ENCODE measurements at regions not wholly inside any gene's neighbourhood (a gene's known extent, or its start where the extent isn't known, plus 50 kb on each side); places are given as distances from the start of the nearest gene placed in this dataset.
"Not testable (repeated sequence)": the region's sequence is repeated elsewhere in the genome, so short reads cannot be mapped to it uniquely, and the experiment has no call there.

DNA sequence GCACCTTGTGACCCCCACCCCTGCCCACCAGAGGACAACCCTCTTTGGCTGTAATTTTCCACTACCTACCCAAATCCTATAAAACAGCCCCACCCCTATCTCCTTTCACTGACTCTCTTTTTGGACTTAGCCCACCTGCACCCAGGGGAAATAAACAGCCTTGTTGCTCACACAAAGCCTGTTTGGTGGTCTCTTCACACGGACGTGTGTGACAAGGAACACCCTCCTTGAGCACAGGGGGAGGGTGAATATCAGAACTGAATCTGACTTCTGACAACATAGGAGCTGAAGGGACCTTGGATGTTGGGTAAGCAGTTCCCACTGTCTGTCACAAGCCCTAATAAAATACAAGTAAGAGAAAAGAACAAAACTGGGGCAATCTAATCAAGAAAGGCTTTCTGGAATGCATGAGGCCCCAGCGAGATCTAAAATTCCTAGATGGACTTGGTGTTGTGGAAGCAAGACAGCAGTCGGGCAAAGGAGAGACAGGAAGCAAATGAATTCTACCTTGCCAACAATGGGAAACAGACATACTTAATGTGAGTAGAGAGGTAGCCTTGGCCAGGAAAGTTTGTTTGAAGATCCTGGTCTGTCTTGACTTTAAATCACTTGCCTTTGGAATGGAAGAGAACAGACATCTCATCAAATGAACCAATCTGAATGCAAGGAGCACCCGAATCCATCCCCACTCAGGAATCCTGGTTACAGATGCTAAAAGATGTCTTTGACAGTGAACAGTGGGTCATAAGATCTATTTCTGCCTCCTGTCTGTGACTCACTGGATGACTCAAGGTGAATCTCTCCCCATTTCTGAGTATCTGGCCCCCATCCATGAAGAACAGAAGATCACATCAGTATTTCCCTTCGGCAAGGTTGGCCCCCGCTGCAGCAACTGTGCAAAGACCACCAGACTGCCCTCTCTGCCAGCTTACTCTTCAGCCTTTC lies 53.3 kb downstream of the OLFML3 start:
- TF ChIP-seq, protein P1, sequence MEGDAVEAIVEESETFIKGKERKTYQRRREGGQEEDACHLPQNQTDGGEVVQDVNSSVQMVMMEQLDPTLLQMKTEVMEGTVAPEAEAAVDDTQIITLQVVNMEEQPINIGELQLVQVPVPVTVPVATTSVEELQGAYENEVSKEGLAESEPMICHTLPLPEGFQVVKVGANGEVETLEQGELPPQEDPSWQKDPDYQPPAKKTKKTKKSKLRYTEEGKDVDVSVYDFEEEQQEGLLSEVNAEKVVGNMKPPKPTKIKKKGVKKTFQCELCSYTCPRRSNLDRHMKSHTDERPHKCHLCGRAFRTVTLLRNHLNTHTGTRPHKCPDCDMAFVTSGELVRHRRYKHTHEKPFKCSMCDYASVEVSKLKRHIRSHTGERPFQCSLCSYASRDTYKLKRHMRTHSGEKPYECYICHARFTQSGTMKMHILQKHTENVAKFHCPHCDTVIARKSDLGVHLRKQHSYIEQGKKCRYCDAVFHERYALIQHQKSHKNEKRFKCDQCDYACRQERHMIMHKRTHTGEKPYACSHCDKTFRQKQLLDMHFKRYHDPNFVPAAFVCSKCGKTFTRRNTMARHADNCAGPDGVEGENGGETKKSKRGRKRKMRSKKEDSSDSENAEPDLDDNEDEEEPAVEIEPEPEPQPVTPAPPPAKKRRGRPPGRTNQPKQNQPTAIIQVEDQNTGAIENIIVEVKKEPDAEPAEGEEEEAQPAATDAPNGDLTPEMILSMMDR (conservative IDR thresholded peaks at IDR 0.05; ENCODE audit: low read depth, low read length), result no peak
- no peak overlapping the region for H3K4me3 ChIP-seq (ENCODE audit: low read depth, low read length)
- DNase-seq (ENCODE audit: low read depth), result peak; percentile 69

DNA sequence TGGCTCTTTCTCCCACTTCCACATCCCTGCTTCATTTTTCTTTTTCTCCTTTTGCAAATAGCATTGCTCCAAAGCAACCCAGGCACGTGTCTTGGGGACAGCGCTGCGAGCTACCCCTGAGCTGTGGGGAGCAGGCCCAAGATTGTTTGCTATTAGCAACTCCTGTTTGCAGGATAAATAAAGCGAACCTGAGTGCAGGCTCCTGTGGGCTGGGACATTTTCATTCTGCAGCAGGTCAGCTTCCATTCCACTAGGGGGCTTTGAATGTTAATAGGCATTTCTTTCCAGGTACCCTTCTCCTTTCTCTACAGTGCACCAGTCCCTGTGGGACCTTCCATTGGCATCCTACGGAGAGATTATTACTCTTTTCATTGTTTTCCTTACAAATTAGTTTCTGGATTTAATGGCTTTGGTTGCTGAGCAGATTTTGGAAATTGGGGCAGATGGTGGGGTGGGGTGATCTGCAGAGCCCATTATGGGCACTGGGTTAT lies 54.0 kb downstream of the OLFML3 start:
- H3K4me3 ChIP-seq (ENCODE audit: low read depth, low read length), result no peak overlapping the region
- peak; percentile 54 for DNase-seq (ENCODE audit: low read depth)
- TF ChIP-seq, protein P1 (conservative IDR thresholded peaks at IDR 0.05; ENCODE audit: low read depth, low read length), result peak; percentile 79

DNA sequence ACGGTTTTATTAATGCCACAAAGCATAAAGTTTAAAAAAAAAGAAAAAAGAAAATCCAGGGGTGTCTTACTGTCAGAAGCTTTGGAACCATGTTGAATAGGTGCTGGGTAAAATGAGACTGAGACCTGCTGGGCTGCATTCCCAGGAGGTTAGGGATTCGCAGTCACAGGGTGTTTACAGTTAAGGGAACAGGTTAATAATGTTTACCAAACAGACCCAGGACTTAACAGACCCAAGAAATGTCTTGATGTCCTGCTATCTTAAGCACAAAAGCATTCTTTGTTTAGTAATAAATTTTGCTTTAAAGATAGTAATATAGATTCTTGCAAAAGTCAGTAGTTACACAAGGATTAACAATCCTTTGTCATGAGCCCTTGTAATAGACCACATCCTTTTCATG lies 54.7 kb downstream of the OLFML3 start:
- TF ChIP-seq, protein P1 (conservative IDR thresholded peaks at IDR 0.05; ENCODE audit: low read depth, low read length), result no peak
- no peak overlapping the region for H3K4me3 ChIP-seq (ENCODE audit: low read depth, low read length)
- no peak for DNase-seq (ENCODE audit: low read depth)

DNA sequence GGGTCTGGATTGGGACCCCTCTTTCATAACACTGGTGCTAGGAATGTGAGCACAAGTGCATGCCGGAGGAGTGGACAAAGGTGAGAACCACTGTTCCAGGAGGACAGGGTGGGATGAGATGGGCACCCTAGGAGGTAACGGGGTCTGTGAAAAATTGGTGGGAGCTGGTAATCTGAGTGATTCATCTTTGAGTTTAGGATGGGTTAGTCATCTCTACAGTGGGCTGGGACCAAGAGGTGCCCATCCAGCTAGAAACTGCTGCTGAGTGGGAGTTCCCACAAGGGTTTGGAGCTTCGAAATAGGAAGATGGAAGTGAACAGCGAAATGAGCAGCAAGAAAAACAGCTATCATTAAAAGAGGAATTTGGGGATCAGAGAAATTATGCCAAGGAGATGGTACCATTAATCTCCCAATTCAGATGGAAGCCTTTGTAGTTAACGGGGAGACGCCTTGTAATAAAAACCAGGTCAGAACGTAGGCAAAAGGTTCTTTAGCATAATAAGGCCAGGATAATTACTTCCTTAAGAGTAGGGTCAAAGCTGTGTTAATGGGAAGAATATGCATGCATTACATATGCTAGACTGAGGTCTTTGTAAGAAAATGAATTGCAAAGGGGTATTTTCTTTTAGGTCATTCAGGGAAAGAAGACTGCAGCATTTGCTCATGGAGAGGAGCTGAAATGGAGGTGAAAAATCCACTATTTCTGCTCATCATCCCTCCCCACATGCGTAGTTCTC lies 55.5 kb downstream of the OLFML3 start:
- no peak for DNase-seq (ENCODE audit: low read depth)
- TF ChIP-seq, protein P1 (conservative IDR thresholded peaks at IDR 0.05; ENCODE audit: low read depth, low read length), result no peak
- no peak overlapping the region for H3K4me3 ChIP-seq (ENCODE audit: low read depth, low read length)

DNA sequence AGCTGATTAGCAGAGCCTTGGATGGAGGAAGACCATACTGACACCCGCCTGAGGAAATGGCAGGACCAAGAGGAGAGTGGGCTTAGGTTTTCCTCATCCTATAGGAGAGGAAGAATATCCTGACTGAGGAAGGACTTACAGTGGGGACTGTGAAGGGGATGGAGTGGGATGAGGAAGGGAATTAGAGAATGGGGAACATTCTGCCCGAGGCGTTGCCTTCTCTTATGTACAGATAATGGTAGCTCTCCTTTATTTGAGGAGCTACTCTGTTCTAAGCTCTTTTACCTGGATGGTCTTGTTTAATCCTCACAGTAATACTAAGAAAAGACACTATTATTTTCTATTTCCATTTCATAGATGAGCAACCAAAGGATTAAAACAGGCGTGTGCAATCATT lies 56.0 kb downstream of the OLFML3 start:
- DNase-seq (ENCODE audit: low read depth), result no peak
- TF ChIP-seq, protein P1 (conservative IDR thresholded peaks at IDR 0.05; ENCODE audit: low read depth, low read length), result no peak
- H3K4me3 ChIP-seq (ENCODE audit: low read depth, low read length), result no peak overlapping the region

DNA sequence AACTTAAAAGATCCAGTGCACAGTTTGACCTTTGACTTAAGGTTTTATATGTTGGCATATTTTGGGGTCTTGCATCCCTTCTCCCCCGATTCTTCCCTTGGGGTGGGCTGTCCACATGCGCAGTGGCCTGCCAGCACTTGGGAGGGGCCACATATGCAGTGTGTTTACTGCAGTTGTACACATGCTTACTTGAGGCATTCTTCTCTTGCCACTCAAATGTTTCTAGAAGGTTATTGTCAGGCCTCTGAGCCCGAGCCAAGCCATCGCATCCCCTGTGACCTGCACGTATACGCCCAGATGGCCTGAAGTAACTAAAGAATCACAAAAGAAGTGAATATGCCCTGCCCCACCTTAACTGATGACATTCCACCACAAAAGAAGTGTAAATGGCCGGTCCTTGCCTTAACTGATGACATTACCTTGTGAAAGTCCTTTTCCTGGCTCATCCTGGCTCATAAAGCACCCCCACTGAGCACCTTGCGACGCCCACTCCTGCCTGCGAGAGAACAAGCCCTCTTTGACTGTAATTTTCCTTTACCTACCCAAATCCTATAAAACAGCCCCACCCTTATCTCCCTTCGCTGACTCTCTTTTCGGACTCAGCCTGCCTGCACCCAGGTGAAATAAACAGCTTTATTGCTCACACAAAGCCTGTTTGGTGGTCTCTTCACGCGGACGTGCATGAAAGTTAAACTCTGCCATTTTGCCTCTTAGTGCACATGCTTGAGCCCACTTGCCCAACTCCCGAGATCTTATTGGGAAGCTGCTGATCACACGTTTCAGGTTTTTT lies 57.8 kb downstream of the OLFML3 start:
- DNase-seq (ENCODE audit: low read depth); H3K4me3 ChIP-seq (ENCODE audit: low read depth, low read length): not testable (repeated sequence)

DNA sequence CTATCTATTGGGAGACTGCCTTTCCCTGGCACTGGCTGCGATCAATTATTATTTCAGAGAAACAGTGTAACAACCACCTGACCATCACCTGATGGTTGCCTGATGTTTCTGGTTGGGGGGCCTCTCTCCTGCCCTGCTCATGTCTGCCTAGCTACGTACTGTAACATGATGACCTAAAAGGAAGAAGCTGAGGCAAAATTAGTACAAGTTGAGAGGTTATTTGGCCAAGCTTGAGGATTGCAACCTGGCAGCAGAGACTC lies 58.3 kb downstream of the OLFML3 start:
- no peak for DNase-seq (ENCODE audit: low read depth)
- TF ChIP-seq, protein P1 (conservative IDR thresholded peaks at IDR 0.05; ENCODE audit: low read depth, low read length), result no peak
- no peak overlapping the region for H3K4me3 ChIP-seq (ENCODE audit: low read depth, low read length)

All from choroid plexus epithelial cell (primary cell).